Liver (tissue), 3 donors: ENCODE measurements at regions not wholly inside any gene's neighbourhood (a gene's known extent, or its start where the extent isn't known, plus 50 kb on each side); places are given as distances from the start of the nearest gene placed in this dataset.

Source experiments
- CTCF ChIP-seq: fragments of 150-350 bp; IDR thresholded peaks from 2 replicates; pipeline ENCODE4 v1.5.1; 2017; ENCODE audit warnings: improper control_type of control experiment, low read depth, low read length; ENCODE audit not compliant: missing input control
- GABPA ChIP-seq, 2 donors: IDR thresholded peaks in 1 of 2; conservative IDR thresholded peaks in 1 of 2; 2 replicates each; pipeline ENCODE4 v1.6.1; 2016; ENCODE audit warnings: antibody characterized with exemption in 2 of 2, mild to moderate bottlenecking in 1 of 2, moderate library complexity in 1 of 2
- NR2F2 ChIP-seq: IDR thresholded peaks from 2 replicates; pipeline ENCODE4 v1.6.1; 2016; ENCODE audit warnings: antibody characterized with exemption
- SP1 ChIP-seq: IDR thresholded peaks from 2 replicates; pipeline ENCODE4 v1.6.1; 2018; ENCODE audit warnings: antibody characterized with exemption, mild to moderate bottlenecking
- donor health status: healthy.
- donor health status: healthy.

- TF ChIP-seq GABPA (IDR thresholded peaks at IDR 0.05 in 1 of 2, conservative IDR thresholded peaks at IDR 0.05 in 1 of 2) = no peak
- no peak for TF ChIP-seq SP1
- no peak for TF ChIP-seq CTCF
- no peak for TF ChIP-seq NR2F2
Measured at GRCh38 chr16:5461141-5461540, 363.5 kb upstream of the EEF2KMT start.
